ENCODE measurements at regions not wholly inside any gene's neighbourhood (a gene's known extent, or its start where the extent isn't known, plus 50 kb on each side); places are given as distances from the start of the nearest gene placed in this dataset.
"Not testable (repeated sequence)": the region's sequence is repeated elsewhere in the genome, so short reads cannot be mapped to it uniquely, and the experiment has no call there.

DNA sequence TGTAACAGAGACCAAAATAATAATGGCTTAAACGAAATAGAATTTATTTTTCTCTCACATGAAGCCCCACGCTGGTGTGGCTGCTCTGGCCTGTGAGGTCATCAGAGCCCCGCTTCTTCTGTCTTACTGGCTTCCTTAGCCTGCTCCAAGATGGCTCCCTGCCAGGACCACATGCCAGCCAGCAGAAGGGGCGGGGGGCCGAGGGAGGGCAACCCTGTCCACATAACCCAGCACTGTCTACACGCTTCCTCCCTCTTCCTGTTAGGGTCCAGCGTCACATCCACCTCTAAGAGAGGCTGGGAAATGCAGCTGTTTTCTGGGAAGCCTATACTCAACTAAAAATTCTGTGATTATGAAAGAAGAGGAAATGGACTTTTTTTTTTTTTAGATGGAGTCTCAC lies 107.9 kb upstream of the DLG1 start:
- peaks cover 4% of the 10 kb centered on the region for H3K9me3 Mint-ChIP-seq (ENCODE audit: unreplicated experiment)
- TF ChIP-seq, protein P1, sequence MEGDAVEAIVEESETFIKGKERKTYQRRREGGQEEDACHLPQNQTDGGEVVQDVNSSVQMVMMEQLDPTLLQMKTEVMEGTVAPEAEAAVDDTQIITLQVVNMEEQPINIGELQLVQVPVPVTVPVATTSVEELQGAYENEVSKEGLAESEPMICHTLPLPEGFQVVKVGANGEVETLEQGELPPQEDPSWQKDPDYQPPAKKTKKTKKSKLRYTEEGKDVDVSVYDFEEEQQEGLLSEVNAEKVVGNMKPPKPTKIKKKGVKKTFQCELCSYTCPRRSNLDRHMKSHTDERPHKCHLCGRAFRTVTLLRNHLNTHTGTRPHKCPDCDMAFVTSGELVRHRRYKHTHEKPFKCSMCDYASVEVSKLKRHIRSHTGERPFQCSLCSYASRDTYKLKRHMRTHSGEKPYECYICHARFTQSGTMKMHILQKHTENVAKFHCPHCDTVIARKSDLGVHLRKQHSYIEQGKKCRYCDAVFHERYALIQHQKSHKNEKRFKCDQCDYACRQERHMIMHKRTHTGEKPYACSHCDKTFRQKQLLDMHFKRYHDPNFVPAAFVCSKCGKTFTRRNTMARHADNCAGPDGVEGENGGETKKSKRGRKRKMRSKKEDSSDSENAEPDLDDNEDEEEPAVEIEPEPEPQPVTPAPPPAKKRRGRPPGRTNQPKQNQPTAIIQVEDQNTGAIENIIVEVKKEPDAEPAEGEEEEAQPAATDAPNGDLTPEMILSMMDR (IDR thresholded peaks at IDR 0.05; ENCODE audit: unreplicated experiment), result no peak
- no peak overlapping the region for H3K27ac Mint-ChIP-seq (ENCODE audit: unreplicated experiment)
- no peaks in the 10 kb centered on the region for H3K4me1 Mint-ChIP-seq (ENCODE audit: unreplicated experiment)
- H3K36me3 Mint-ChIP-seq (ENCODE audit: low read depth, unreplicated experiment), result peaks cover 4% of the 10 kb centered on the region
- no peak overlapping the region for H3K4me3 Mint-ChIP-seq (ENCODE audit: unreplicated experiment)
- no peak for DNase-seq (ENCODE audit: low spot score)
- no peaks in the 10 kb centered on the region for H3K27me3 Mint-ChIP-seq (ENCODE audit: unreplicated experiment)

DNA sequence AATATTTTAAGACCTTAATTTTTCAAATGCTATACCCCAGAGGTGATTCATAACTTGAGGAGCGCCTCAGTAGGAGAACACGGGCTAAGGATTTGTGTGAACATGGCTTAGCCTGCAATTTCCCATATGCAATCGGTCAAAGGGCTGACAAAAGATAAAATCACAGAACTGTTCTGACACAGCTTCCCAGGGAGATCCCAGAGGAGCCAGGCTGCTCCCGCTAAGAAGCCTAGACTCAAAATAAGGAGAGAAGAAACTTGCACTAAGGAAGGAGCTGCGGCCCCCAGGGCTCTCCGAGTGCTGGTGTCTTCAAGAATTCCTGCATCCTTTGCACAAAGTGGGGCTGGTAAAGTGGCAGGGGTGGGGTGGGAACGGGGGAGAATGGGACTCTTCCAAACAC lies 106.3 kb upstream of the DLG1 start:
- no peaks in the 10 kb centered on the region for H3K27me3 Mint-ChIP-seq (ENCODE audit: unreplicated experiment)
- no peak overlapping the region for H3K4me3 Mint-ChIP-seq (ENCODE audit: unreplicated experiment)
- no peak overlapping the region for H3K27ac Mint-ChIP-seq (ENCODE audit: unreplicated experiment)
- H3K36me3 Mint-ChIP-seq (ENCODE audit: low read depth, unreplicated experiment), result no peaks in the 10 kb centered on the region
- TF ChIP-seq, protein P1 (IDR thresholded peaks at IDR 0.05; ENCODE audit: unreplicated experiment), result no peak
- H3K9me3 Mint-ChIP-seq (ENCODE audit: unreplicated experiment), result peaks cover 4% of the 10 kb centered on the region
- peaks cover 2% of the 10 kb centered on the region for H3K4me1 Mint-ChIP-seq (ENCODE audit: unreplicated experiment)
- no peak for DNase-seq (ENCODE audit: low spot score)

DNA sequence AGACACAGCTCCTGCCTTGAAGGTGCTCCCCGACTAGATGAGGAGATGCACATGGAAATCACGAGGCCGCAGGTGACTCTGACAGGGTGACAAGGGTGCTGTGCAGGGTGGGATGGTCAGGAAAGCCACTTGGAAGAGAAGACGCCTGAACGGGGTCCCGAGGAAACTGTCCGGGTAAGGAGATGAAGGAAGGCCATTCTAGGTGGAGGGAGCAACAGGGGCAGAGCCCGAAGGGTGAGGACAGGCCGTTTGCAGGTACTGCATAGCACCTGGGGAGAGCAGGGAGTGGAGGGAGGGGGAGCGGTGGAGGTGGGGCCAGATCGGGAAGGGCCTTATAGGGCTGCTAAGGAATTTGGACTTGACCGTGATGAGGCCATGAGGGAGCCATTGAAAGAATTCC lies 105.6 kb upstream of the DLG1 start:
- Mint-ChIP-seq H3K27ac (ENCODE audit: unreplicated experiment) (no peak overlapping the region), H3K9me3 (ENCODE audit: unreplicated experiment) (peaks cover 2% of the 10 kb centered on the region), H3K4me1 (ENCODE audit: unreplicated experiment) (peaks cover 7% of the 10 kb centered on the region), H3K27me3 (ENCODE audit: unreplicated experiment) (no peaks in the 10 kb centered on the region), H3K4me3 (ENCODE audit: unreplicated experiment) (no peak overlapping the region), H3K36me3 (ENCODE audit: low read depth, unreplicated experiment) (no peaks in the 10 kb centered on the region)
- no peak for DNase-seq (ENCODE audit: low spot score)
- TF ChIP-seq, protein P1 (IDR thresholded peaks at IDR 0.05; ENCODE audit: unreplicated experiment), result no peak

DNA sequence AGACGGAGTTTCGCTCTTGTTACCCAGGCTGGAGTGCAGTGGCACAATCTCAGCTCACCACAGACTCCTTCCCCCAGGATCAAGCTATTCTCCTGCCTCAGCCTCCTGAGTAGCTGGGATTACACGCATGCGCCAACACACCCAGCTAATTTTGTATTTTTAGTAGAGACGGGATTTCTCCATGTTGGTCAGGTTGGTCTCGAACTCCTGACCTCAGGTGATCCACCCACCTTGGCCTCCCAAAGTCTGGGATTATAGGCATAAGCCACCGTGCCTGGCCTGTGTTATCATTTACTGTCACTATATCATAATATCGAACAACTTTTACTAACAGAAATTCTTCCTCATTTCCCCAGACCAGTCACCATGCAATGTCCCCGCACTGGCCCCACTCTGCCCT lies 104.0 kb upstream of the DLG1 start:
- H3K4me1 Mint-ChIP-seq (ENCODE audit: unreplicated experiment), result peaks cover 13% of the 10 kb centered on the region
- not testable (repeated sequence) for H3K36me3 Mint-ChIP-seq (ENCODE audit: low read depth, unreplicated experiment); H3K4me3 Mint-ChIP-seq (ENCODE audit: unreplicated experiment); H3K27ac Mint-ChIP-seq (ENCODE audit: unreplicated experiment); H3K27me3 Mint-ChIP-seq (ENCODE audit: unreplicated experiment); DNase-seq (ENCODE audit: low spot score); H3K9me3 Mint-ChIP-seq (ENCODE audit: unreplicated experiment)

DNA sequence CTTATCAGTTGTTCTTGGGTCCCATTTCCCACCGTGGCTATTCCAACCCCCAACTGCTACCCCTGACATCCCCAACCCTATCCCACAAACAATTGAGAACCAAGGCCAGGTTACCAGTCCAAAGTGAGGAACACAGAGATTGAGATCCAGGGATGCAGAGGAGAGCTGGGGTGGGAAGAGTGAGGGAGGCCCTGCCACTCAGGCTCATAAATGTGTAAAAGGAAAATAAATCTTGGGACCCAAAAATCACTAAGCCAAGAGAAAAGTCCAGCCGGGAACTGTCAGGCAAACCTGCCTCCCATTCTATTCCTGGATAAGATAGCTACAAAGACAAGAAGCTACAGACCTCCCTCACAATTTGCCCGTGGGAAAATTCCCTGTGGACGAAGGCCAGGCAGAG lies 101.1 kb upstream of the DLG1 start:
- Mint-ChIP-seq H3K36me3 (ENCODE audit: low read depth, unreplicated experiment) (no peaks in the 10 kb centered on the region), H3K27ac (ENCODE audit: unreplicated experiment) (no peak overlapping the region), H3K4me1 (ENCODE audit: unreplicated experiment) (peaks cover 13% of the 10 kb centered on the region), H3K27me3 (ENCODE audit: unreplicated experiment) (peaks cover 2% of the 10 kb centered on the region), H3K9me3 (ENCODE audit: unreplicated experiment) (no peaks in the 10 kb centered on the region), H3K4me3 (ENCODE audit: unreplicated experiment) (no peak overlapping the region)
- TF ChIP-seq, protein P1 (IDR thresholded peaks at IDR 0.05; ENCODE audit: unreplicated experiment), result no peak
- no peak for DNase-seq (ENCODE audit: low spot score)
